Liver (tissue), 8 donors: ENCODE measurements at regions not wholly inside any gene's neighbourhood (a gene's known extent, or its start where the extent isn't known, plus 50 kb on each side); places are given as distances from the start of the nearest gene placed in this dataset.

ENCODE experiments used
- DNase-seq: peaks from one replicate; pipeline ENCODE4 v3.0.0-alpha.2; 2017; ENCODE audit warnings: low spot score
- H3K27ac ChIP-seq, 2 donors: one replicate each; pipeline ENCODE4 v1.7.0; 2013; ENCODE audit warnings: inconsistent platforms in 2 of 2, low read length in 2 of 2, control low read depth in 1 of 2, low read depth in 1 of 2, mild to moderate bottlenecking in 1 of 2
- H3K27me3 ChIP-seq, 4 donors: one replicate each; pipeline versions ENCODE4 v1.6.1 to v1.7.0; 2013; ENCODE audit warnings: low read length in 3 of 4, inconsistent platforms in 1 of 4, mild to moderate bottlenecking in 1 of 4, moderate library complexity in 1 of 4; ENCODE audit not compliant: control insufficient read depth in 4 of 4, insufficient read depth in 4 of 4
- H3K36me3 ChIP-seq, 4 donors: one replicate each; pipeline versions ENCODE4 v1.6.1 to v1.7.0; 2013; ENCODE audit warnings: low read length in 3 of 4, mild to moderate bottlenecking in 3 of 4, low read depth in 1 of 4, moderate library complexity in 1 of 4; ENCODE audit not compliant: control insufficient read depth in 4 of 4, insufficient read depth in 3 of 4
- H3K4me1 ChIP-seq, 4 donors: one replicate each; pipeline versions ENCODE4 v1.6.1 to v1.7.0; 2013; ENCODE audit warnings: low read length in 3 of 4, mild to moderate bottlenecking in 3 of 4, moderate library complexity in 1 of 4; ENCODE audit not compliant: control insufficient read depth in 4 of 4, insufficient read depth in 4 of 4
- H3K4me3 ChIP-seq, 3 donors: one replicate each; pipeline versions ENCODE4 v1.6.1 to v1.7.0; 2013; ENCODE audit warnings: low read length in 3 of 3, control low read depth in 1 of 3, low read depth in 1 of 3, mild to moderate bottlenecking in 1 of 3
- H3K9ac ChIP-seq, 2 donors: one replicate each; pipeline ENCODE4 v1.7.0; 2013; ENCODE audit warnings: low read length in 2 of 2, mild to moderate bottlenecking in 2 of 2, moderate library complexity in 2 of 2, control low read depth in 1 of 2, low read depth in 1 of 2
- H3K9me3 ChIP-seq, 4 donors: one replicate each; pipeline versions ENCODE4 v1.6.1 to v1.7.0; 2013; ENCODE audit warnings: low read length in 3 of 4; ENCODE audit not compliant: control insufficient read depth in 4 of 4
- ATF3 ChIP-seq: IDR thresholded peaks from 2 replicates; pipeline ENCODE4 v1.6.1; 2016; ENCODE audit warnings: antibody characterized with exemption
- CTCF ChIP-seq: fragments of 150-350 bp; IDR thresholded peaks from 2 replicates; pipeline ENCODE4 v1.5.1; 2017; ENCODE audit warnings: improper control_type of control experiment, low read depth, low read length; ENCODE audit not compliant: missing input control
- EGR1 ChIP-seq, 2 donors: IDR thresholded peaks; 2 replicates each; pipeline ENCODE4 v1.6.1; 2016 to 2018; ENCODE audit warnings: antibody characterized with exemption in 2 of 2, low read depth in 2 of 2
- FOXA1 ChIP-seq: IDR thresholded peaks from 2 replicates; pipeline ENCODE4 v1.6.1; 2016; ENCODE audit warnings: antibody characterized with exemption
- FOXA2 ChIP-seq: IDR thresholded peaks from 2 replicates; pipeline ENCODE4 v1.6.1; 2016; ENCODE audit warnings: antibody characterized with exemption
- GABPA ChIP-seq, 2 donors: IDR thresholded peaks in 1 of 2; conservative IDR thresholded peaks in 1 of 2; 2 replicates each; pipeline ENCODE4 v1.6.1; 2016; ENCODE audit warnings: antibody characterized with exemption in 2 of 2, mild to moderate bottlenecking in 1 of 2, moderate library complexity in 1 of 2
- HNF4A ChIP-seq, 2 donors: conservative IDR thresholded peaks; 2 replicates each; pipeline ENCODE4 v1.6.1; 2016; ENCODE audit warnings: antibody characterized with exemption in 2 of 2, mild to moderate bottlenecking in 2 of 2
- HNF4G ChIP-seq: IDR thresholded peaks from 2 replicates; pipeline ENCODE4 v1.6.1; 2016; ENCODE audit warnings: antibody characterized with exemption
- JUND ChIP-seq, 2 donors: IDR thresholded peaks; 2 replicates each; pipeline ENCODE4 v1.6.1; 2016; ENCODE audit warnings: antibody characterized with exemption in 2 of 2
- MAX ChIP-seq: IDR thresholded peaks from 2 replicates; pipeline ENCODE4 v1.6.1; 2016; ENCODE audit warnings: antibody characterized with exemption
- NR2F2 ChIP-seq: IDR thresholded peaks from 2 replicates; pipeline ENCODE4 v1.6.1; 2016; ENCODE audit warnings: antibody characterized with exemption
- RAD21 ChIP-seq, 2 donors: IDR thresholded peaks; 2 replicates each; pipeline ENCODE4 v1.6.1; 2016; ENCODE audit warnings: antibody characterized with exemption in 2 of 2, mild to moderate bottlenecking in 2 of 2
- REST ChIP-seq: IDR thresholded peaks from 2 replicates; pipeline ENCODE4 v1.6.1; 2016; ENCODE audit warnings: antibody characterized with exemption, mild to moderate bottlenecking
- RXRA ChIP-seq, 2 donors: IDR thresholded peaks; 2 replicates each; pipeline ENCODE4 v1.6.1; 2017 to 2018; ENCODE audit warnings: antibody characterized with exemption in 2 of 2, mild to moderate bottlenecking in 1 of 2
- SP1 ChIP-seq: IDR thresholded peaks from 2 replicates; pipeline ENCODE4 v1.6.1; 2018; ENCODE audit warnings: antibody characterized with exemption, mild to moderate bottlenecking
- TAF1 ChIP-seq: conservative IDR thresholded peaks from 2 replicates; pipeline ENCODE4 v1.6.1; 2016; ENCODE audit warnings: antibody characterized with exemption, mild to moderate bottlenecking
- YY1 ChIP-seq: IDR thresholded peaks from 2 replicates; pipeline ENCODE4 v1.6.1; 2016; ENCODE audit warnings: antibody characterized with exemption, mild to moderate bottlenecking
- ZBTB33 ChIP-seq: IDR thresholded peaks from 2 replicates; pipeline ENCODE4 v1.6.1; 2016; ENCODE audit warnings: antibody characterized with exemption
- WGBS: extraction: QIAGEN DNeasy Blood & Tissue Kit; methylation state at CpG from one replicate; pipeline ENCODE4 v1.1.7; 2013; 5-methylcytosine and 5-hydroxymethylcytosine counted together
- donor health status: healthy.
- donor health status: healthy.
- donor health status: healthy.
- donor health status: healthy.
- donor health status: healthy.

- WGBS, result 56% methylated on average over 7 of the region's 7 CpGs
- no peak for TF ChIP-seq HNF4A (conservative IDR thresholded peaks at IDR 0.05)
- TF ChIP-seq RAD21 (IDR thresholded peaks at IDR 0.05), result no peak
- TF ChIP-seq GABPA (IDR thresholded peaks at IDR 0.05 in 1 of 2, conservative IDR thresholded peaks at IDR 0.05 in 1 of 2), result no peak
- TF ChIP-seq HNF4G, result no peak
- no peak for TF ChIP-seq YY1
- TF ChIP-seq FOXA2, result no peak
- no peak for TF ChIP-seq ZBTB33
- no peak for TF ChIP-seq MAX
- no peak for TF ChIP-seq CTCF
- TF ChIP-seq TAF1, result no peak
- no peak for TF ChIP-seq ATF3
- TF ChIP-seq RXRA (IDR thresholded peaks at IDR 0.05), result no peak
- TF ChIP-seq JUND (IDR thresholded peaks at IDR 0.05), result no peak
- TF ChIP-seq NR2F2, result no peak
- no peak for TF ChIP-seq REST
- no peak for TF ChIP-seq SP1
- TF ChIP-seq FOXA1, result no peak
- TF ChIP-seq EGR1 (IDR thresholded peaks at IDR 0.05; ENCODE audit: low read depth in 2 of 2), result no peak
- no peak overlapping the region for H3K9ac ChIP-seq
- H3K36me3 ChIP-seq, result no peaks in the 10 kb centered on the region
- H3K4me3 ChIP-seq, result no peak overlapping the region
- H3K27ac ChIP-seq, result no peak overlapping the region
- no peaks in the 10 kb centered on the region for H3K4me1 ChIP-seq
- no peak for DNase-seq
- H3K9me3 ChIP-seq, result no peaks in the 10 kb centered on the region
- H3K27me3 ChIP-seq, result peaks cover 0 to 6% (median 3%) of the 10 kb centered on the region in 4 donors
Measured at GRCh38 chr22:49344656-49345055, 483.0 kb downstream of the BRD1 start.

- WGBS, result 64% methylated on average over 6 of the region's 6 CpGs
Measured at GRCh38 chr22:49344161-49344560, 483.5 kb downstream of the BRD1 start.

More at GRCh38 chr22:49344161-49344560, 483.5 kb downstream of the BRD1 start:
- H3K27me3 ChIP-seq, result peaks cover 0 to 6% (median 3%) of the 10 kb centered on the region in 4 donors
- H3K4me3 ChIP-seq, result no peak overlapping the region
- no peaks in the 10 kb centered on the region for H3K4me1 ChIP-seq
- no peaks in the 10 kb centered on the region for H3K9me3 ChIP-seq
- H3K27ac ChIP-seq, result no peak overlapping the region
- no peak for TF ChIP-seq EGR1 (IDR thresholded peaks at IDR 0.05; ENCODE audit: low read depth in 2 of 2)
- no peak for TF ChIP-seq MAX
- TF ChIP-seq REST, result no peak
- TF ChIP-seq SP1, result no peak
- TF ChIP-seq HNF4G, result no peak
- no peak for TF ChIP-seq NR2F2
- TF ChIP-seq TAF1, result no peak
- no peak for TF ChIP-seq YY1
- H3K9ac ChIP-seq, result no peak overlapping the region
- H3K36me3 ChIP-seq, result no peaks in the 10 kb centered on the region
- no peak for DNase-seq
